HL-60 (cell line): ENCODE measurements at regions not wholly inside any gene's neighbourhood (a gene's known extent, or its start where the extent isn't known, plus 50 kb on each side); places are given as distances from the start of the nearest gene placed in this dataset.
A peak's percentile ranks its signal among the peaks of the same experiment; 100 is the strongest.

Source experiments
- DNase-seq, 2 experiments: peaks; one replicate each; pipeline ENCODE4 v3.0.0-alpha.2; 2010 to 2020; ENCODE audit warnings: low read depth in 1 of 2, low spot score in 1 of 2
- H3K27ac ChIP-seq: fragments of 250-450 bp; sonication (Bioruptor Pico); replicated peaks from 2 replicates; pipeline ENCODE4 v1.5.1; 2020; ENCODE audit warnings: mild to moderate bottlenecking, moderate library complexity
- H3K27me3 ChIP-seq: fragments of 250-450 bp; sonication (Bioruptor Pico); 2 replicates; pipeline ENCODE4 v1.5.1; 2021; ENCODE audit warnings: mild to moderate bottlenecking, moderate library complexity; ENCODE audit not compliant: insufficient read depth, poor library complexity, severe bottlenecking
- H3K4me3 ChIP-seq: replicated peaks from 2 replicates; pipeline ENCODE4 v1.5.1; 2011; ENCODE audit warnings: mild to moderate bottlenecking, control low read depth, low read length; ENCODE audit not compliant: insufficient read depth
- CTCF ChIP-seq: IDR thresholded peaks from one replicate; pipeline ENCODE4 v1.5.1; 2011; ENCODE audit warnings: low read length, control low read depth, inconsistent platforms; ENCODE audit not compliant: insufficient read depth
- GABPA ChIP-seq: IDR thresholded peaks from 2 replicates; pipeline ENCODE4 v1.6.1; 2012; ENCODE audit warnings: low read depth
- POLR2AphosphoS5 ChIP-seq: IDR thresholded peaks from 2 replicates; pipeline ENCODE4 v1.6.1; 2012; ENCODE audit warnings: low read depth
- REST ChIP-seq: IDR thresholded peaks from 2 replicates; pipeline ENCODE4 v1.6.1; 2012; ENCODE audit warnings: low read depth; ENCODE audit not compliant: insufficient replicate concordance
- SPI1 ChIP-seq: IDR thresholded peaks from 2 replicates; pipeline ENCODE4 v1.6.1; 2012; ENCODE audit warnings: low read depth, mild to moderate bottlenecking, borderline replicate concordance

- H3K27me3 ChIP-seq: no peaks in the 10 kb centered on the region
Measured at GRCh38 chr13:70884196-70884595, 775.9 kb upstream of the KLHL1 start.

GRCh38 chr13:70874636-70875035 lies 766.4 kb upstream of the KLHL1 start:
- peak overlapping the region; percentile 69 for H3K27ac ChIP-seq
- H3K27me3 ChIP-seq: no peaks in the 10 kb centered on the region
- DNase-seq: peak in 1 of 2 experiments; percentile 62
- TF ChIP-seq GABPA: no peak
- no peak for TF ChIP-seq CTCF
- TF ChIP-seq SPI1: no peak
- TF ChIP-seq POLR2AphosphoS5: no peak
- no peak for TF ChIP-seq REST
- H3K4me3 ChIP-seq: no peak overlapping the region

More at GRCh38 chr13:70884196-70884595, 775.9 kb upstream of the KLHL1 start:
- no peak for DNase-seq
- TF ChIP-seq GABPA (no peak), POLR2AphosphoS5 (no peak), SPI1 (no peak), REST (no peak), CTCF (no peak)
- H3K27ac ChIP-seq: no peak overlapping the region
- H3K4me3 ChIP-seq: no peak overlapping the region

- Histone ChIP-seq H3K4me3 (no peak overlapping the region), H3K27ac (0 out of 2 replicates have a peak overlapping the region, but pooled peaks have one; percentile 16), H3K27me3 (no peaks in the 10 kb centered on the region)
- peak in 1 of 2 experiments; percentile 52 for DNase-seq
- TF ChIP-seq GABPA: no peak
- no peak for TF ChIP-seq REST
- TF ChIP-seq POLR2AphosphoS5: no peak
- TF ChIP-seq SPI1: no peak
- no peak for TF ChIP-seq CTCF
Measured at GRCh38 chr13:70864731-70865130, 756.5 kb upstream of the KLHL1 start.
